ENCODE measurements at regions not wholly inside any gene's neighbourhood (a gene's known extent, or its start where the extent isn't known, plus 50 kb on each side); places are given as distances from the start of the nearest gene placed in this dataset.

GRCh38 chr4:58214376-58214775 lies 1104.2 kb upstream of the IGFBP7 start:
- TF ChIP-seq CTCF (conservative IDR thresholded peaks at IDR 0.05 in 1 of 2, IDR thresholded peaks at IDR 0.05 in 1 of 2; ENCODE audit: extremely low read depth in 1 of 2, insufficient read depth in 1 of 2, low read depth in 1 of 2, low read length in 2 of 2) (no peak), EZH2 (IDR thresholded peaks at IDR 0.05; ENCODE audit: borderline replicate concordance, low read length) (no peak)
